HG03342 (cell line): ENCODE measurements at regions not wholly inside any gene's neighbourhood (a gene's known extent, or its start where the extent isn't known, plus 50 kb on each side); places are given as distances from the start of the nearest gene placed in this dataset.

ENCODE experiments used
- ATAC-seq: cut with Tn5 transposase; IDR thresholded peaks from one replicate; pipeline ENCODE4 v1.9.1; 2021; ENCODE audit warnings: mild to moderate bottlenecking, moderate library complexity; ENCODE audit not compliant: unreplicated experiment

GRCh38 chr6:119921491-119922010 lies 572.0 kb upstream of the MAN1A1 start:
- ATAC-seq, result no peak

- ATAC-seq, result no peak
These were observed 567.6 kb upstream of the MAN1A1 start for GRCh38 chr6:119917186-119917585.

DNA sequence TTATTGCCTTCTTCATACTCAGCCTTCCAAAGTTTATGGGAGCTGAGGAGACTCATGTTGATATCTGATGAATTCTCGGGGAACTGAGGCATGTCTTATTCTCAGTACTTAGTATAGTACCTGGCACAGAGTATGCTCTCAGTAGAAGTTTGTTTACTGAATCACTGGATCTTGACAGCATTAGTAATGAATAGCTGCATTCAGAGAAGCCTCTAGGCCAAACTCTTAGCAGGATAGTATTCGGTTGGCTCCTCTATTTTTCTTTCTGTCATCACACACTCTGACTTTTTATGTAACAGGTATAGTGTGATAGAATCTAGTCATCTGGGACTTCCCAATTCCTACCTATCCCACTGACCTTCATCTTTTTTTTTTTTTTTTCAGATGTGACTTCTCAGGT lies 566.4 kb upstream of the MAN1A1 start:
- no peak for ATAC-seq

DNA sequence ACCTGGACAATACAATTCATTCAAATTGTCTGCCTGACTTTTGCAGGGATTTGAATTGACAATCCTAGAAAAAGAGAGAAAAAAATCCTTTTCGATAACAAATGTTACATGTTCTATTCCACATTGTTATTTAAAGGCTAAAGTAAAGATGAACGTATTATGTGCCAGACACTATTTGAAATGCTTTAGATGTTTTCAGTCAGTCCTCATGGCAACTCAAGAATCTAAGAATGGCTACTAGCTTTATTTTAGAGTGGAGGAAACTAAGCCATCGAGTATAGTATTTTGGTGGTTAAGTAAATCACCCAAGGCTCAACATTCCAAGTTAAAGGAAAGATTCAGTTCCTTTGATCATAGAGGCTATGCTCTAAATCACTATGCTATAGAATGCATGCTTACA lies 558.6 kb upstream of the MAN1A1 start:
- ATAC-seq, result no peak

DNA sequence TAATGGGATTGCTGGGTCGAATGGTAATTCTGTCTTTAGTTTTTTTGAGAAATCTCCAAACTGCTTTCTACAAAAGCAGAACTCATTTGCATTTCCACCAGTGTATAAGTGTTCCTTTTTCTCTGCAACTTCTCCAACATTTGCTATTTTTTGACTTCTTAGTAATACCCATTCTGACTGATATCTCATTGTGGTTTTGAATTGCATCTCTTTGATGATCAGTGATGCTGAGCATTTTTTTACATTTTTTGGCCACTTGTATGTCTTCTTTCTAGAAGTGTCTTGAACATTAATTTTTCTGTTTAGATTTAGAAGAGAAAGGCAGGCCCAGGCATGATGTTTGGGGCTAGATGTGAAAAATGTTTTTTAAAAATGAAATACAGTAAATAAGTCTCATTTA lies 553.1 kb upstream of the MAN1A1 start:
- no peak for ATAC-seq

- no peak for ATAC-seq
These were observed 547.2 kb upstream of the MAN1A1 start for GRCh38 chr6:119896806-119897205.

DNA sequence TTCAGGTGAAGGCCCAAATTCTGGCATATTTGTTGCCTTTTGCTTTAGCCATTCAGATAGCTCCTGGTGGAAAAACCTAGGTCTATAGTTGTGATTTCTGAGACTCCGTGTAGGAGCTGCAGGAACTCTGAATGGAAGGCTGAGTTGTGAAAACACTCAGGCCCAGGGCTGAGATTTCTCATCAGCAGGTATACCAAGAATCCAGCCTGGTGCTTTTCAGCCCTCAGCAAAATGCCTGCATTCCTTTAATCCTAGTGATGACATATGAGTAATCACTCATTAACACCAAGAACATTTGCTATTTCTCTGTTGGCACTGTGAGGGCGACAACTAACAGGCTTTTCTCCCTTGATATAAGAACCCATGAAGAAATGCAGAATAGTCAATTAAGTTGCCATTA lies 546.1 kb upstream of the MAN1A1 start:
- no peak for ATAC-seq

DNA sequence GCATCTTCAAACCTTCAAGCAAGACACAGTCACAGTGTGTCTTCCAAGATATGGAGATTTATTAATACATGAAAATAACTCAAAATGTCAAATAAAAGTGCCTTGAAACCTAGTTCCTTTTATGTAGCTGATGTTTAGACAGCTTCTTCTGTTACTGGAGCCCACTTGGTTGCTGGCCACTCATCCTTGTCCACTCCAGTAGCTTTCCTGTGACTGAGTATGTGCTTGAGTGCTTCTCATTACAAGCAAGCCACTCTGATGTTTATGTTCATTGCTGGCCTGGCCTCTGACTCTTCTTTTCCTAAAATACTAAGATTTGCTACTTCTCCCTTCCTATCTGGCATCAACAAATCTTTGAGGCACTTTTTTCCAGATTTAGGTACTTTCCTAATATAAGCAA lies 545.2 kb upstream of the MAN1A1 start:
- ATAC-seq, result no peak

- no peak for ATAC-seq
These were observed 542.1 kb upstream of the MAN1A1 start for GRCh38 chr6:119891644-119892043.

DNA sequence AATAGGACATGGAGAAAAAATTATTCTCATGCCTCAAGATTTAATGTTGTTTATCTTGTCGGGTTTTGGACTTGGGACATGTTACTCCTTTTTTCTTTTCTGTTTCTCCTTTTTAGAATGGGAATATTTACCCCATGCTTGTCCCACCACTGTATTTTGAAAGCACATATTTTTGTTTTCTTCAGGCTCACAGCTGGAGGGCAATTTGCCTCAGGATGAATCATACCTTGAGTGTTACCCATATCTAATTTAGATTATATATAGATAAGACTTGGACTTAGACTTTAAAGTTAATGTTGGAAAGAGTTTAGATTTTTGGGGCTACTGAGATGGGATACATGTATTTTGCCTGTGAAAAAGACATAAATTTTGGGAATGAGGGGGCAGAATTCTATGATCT lies 541.6 kb upstream of the MAN1A1 start:
- ATAC-seq, result no peak

DNA sequence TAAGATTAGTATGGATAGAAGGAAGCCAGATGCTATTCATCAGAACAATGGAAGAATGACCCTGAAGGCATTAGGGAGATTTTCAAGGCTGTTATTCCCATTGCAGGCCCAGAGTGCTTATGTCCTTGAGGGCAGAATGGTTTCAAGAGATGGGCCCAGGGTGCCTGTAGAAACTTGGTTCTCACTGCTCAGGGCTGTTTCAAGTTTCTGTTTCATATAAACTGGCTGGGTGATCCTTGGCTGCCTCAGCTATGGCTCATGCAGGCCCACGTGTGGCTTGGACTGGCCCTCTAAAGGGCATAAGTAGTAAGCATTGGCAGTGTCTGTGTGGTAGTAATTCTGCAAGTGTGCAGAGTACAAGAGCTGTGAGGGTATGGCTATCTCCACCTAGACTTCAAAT lies 540.9 kb upstream of the MAN1A1 start:
- no peak for ATAC-seq

DNA sequence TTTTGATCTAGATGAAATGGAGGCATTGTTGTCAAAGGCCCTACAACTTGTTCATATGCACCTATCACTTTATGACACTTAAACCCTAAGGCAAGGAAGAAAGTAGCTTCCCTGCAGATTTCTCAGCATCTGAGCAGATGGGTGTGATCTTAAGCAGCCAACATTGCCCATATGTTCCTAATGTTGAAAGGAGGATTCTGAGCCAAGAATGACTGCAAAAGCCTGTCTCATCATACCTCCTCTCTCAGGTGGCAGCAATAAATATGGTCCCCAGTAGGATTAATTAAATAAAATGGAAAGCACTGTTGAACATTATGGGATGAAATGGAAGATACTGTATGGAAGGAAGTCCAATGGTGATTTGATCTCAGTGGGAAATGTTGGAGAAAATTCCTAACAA lies 538.1 kb upstream of the MAN1A1 start:
- no peak for ATAC-seq

- no peak for ATAC-seq
These were observed 531.9 kb upstream of the MAN1A1 start for GRCh38 chr6:119881416-119881815.

- ATAC-seq, result no peak
These were observed 531.3 kb upstream of the MAN1A1 start for GRCh38 chr6:119880840-119881239.

GRCh38 chr6:119879731-119880130 lies 530.2 kb upstream of the MAN1A1 start:
- ATAC-seq, result no peak

- ATAC-seq, result no peak
These were observed 524.8 kb upstream of the MAN1A1 start for GRCh38 chr6:119874381-119874780.

GRCh38 chr6:119873107-119873506 lies 523.5 kb upstream of the MAN1A1 start:
- ATAC-seq, result no peak

GRCh38 chr6:119871520-119871919 lies 522.0 kb upstream of the MAN1A1 start:
- no peak for ATAC-seq

GRCh38 chr6:119865466-119866350 lies 516.1 kb upstream of the MAN1A1 start:
- no peak for ATAC-seq

GRCh38 chr6:119862719-119863118 lies 513.2 kb upstream of the MAN1A1 start:
- no peak for ATAC-seq

- no peak for ATAC-seq
These were observed 509.3 kb upstream of the MAN1A1 start for GRCh38 chr6:119858901-119859300.

DNA sequence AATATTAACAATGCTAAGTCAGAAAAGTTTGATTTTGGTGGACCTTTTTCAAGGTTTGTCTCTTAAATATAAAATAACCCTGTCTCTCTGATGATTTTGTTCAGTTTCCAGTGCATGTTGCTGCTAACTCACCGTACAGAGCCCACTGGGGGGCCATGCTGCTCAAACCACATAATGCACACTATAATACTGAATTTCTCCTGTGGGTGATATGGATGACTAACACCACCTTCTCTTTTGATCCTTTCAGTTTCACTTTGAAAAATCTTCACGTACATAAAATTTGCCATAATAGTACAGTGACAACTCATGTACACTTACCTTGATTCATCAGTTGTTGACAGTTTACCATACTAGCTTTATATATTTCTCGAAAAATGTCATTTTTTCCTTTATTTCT lies 506.6 kb upstream of the MAN1A1 start:
- peak; percentile 68 for ATAC-seq

DNA sequence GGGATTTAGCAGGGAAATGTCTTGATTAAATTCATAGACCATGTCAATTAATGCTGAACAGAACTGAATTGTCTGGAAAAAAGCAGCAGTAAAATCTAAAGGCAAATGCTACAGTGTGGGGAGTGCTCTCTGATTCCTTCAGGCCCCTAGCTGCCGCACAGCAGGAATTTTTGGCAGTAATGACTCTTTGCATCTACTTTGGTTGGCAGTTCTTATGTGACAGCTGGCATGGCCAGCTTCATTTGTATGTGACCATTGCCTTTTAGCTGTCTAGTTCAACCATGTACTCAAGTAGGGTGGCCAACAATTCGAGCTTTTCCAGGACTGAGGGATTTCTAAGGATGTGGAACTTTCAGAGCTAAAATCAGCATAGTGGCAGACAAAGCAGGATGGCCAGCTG lies 499.1 kb upstream of the MAN1A1 start:
- no peak for ATAC-seq
